Panc1 (cell line): ENCODE measurements at regions not wholly inside any gene's neighbourhood (a gene's known extent, or its start where the extent isn't known, plus 50 kb on each side); places are given as distances from the start of the nearest gene placed in this dataset.
"Not testable (repeated sequence)": the region's sequence is repeated elsewhere in the genome, so short reads cannot be mapped to it uniquely, and the experiment has no call there.

Experiments used
- POLR2AphosphoS5 ChIP-seq: IDR thresholded peaks from 2 replicates; pipeline ENCODE4 v1.6.1; 2012; ENCODE audit warnings: mild to moderate bottlenecking, low read depth, low read length, moderate library complexity
- SIN3A ChIP-seq: IDR thresholded peaks from 2 replicates; pipeline ENCODE4 v1.6.1; 2012; ENCODE audit warnings: low read depth, mild to moderate bottlenecking, low read length, moderate library complexity, borderline replicate concordance; ENCODE audit not compliant: insufficient read depth
- TF ChIP-seq, protein P1 (sequence below): fragments of 450-650 bp; IDR thresholded peaks from 2 replicates; pipeline ENCODE4 v1.5.1; 2017; ENCODE audit warnings: mild to moderate bottlenecking

DNA sequence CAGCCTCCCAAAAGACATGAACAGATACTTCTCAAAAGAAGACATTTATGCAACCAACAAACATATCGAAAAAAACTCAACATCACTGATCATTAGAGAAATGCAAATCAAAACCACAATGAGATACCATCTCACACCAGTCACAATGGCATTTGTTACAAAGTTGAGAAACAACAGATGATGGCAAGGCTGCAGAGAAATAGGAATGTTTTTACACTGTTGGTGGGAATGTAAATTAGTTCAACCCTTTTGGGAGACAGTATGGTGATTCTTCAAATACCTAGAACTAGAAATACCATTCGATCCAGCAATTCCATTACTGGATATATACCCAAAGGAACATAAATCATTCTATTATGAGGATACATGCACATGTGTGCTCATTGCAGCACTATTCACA, 1349.2 kb upstream of the GJE1 start:
- TF ChIP-seq, protein P1, sequence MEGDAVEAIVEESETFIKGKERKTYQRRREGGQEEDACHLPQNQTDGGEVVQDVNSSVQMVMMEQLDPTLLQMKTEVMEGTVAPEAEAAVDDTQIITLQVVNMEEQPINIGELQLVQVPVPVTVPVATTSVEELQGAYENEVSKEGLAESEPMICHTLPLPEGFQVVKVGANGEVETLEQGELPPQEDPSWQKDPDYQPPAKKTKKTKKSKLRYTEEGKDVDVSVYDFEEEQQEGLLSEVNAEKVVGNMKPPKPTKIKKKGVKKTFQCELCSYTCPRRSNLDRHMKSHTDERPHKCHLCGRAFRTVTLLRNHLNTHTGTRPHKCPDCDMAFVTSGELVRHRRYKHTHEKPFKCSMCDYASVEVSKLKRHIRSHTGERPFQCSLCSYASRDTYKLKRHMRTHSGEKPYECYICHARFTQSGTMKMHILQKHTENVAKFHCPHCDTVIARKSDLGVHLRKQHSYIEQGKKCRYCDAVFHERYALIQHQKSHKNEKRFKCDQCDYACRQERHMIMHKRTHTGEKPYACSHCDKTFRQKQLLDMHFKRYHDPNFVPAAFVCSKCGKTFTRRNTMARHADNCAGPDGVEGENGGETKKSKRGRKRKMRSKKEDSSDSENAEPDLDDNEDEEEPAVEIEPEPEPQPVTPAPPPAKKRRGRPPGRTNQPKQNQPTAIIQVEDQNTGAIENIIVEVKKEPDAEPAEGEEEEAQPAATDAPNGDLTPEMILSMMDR: not testable (repeated sequence)
- not testable (repeated sequence) for TF ChIP-seq POLR2AphosphoS5, SIN3A
